LNCaP clone FGC (cell line): ENCODE measurements at regions not wholly inside any gene's neighbourhood (a gene's known extent, or its start where the extent isn't known, plus 50 kb on each side); places are given as distances from the start of the nearest gene placed in this dataset.

ENCODE experiments used
- DNase-seq: peaks from one replicate; pipeline ENCODE4 v3.0.0-alpha.2; 2011; ENCODE audit warnings: low read depth
- H3K4me3 ChIP-seq: 2 replicates; pipeline ENCODE4 v1.5.1; 2011; ENCODE audit warnings: mild to moderate bottlenecking, low read depth, low read length, control low read depth
- CTCF ChIP-seq: IDR thresholded peaks from 2 replicates; pipeline ENCODE4 v1.5.1; 2012; ENCODE audit warnings: mild to moderate bottlenecking; ENCODE audit not compliant: control insufficient read depth, insufficient read depth; ENCODE audit errors: extremely low read depth

- TF ChIP-seq CTCF = no peak
- H3K4me3 ChIP-seq = no peak overlapping the region
- DNase-seq = no peak
Observed at GRCh38 chr4:23533859-23534258, 356.0 kb downstream of the PPARGC1A start.

- TF ChIP-seq CTCF = no peak
- no peak for DNase-seq
- H3K4me3 ChIP-seq = no peak overlapping the region
Observed at GRCh38 chr4:23516716-23517115, 373.1 kb downstream of the PPARGC1A start.

- no peak overlapping the region for H3K4me3 ChIP-seq
- no peak for DNase-seq
- TF ChIP-seq CTCF = no peak
Observed at GRCh38 chr4:23504083-23504482, 385.8 kb downstream of the PPARGC1A start.

- no peak for DNase-seq
- H3K4me3 ChIP-seq = no peak overlapping the region
- no peak for TF ChIP-seq CTCF
Observed at GRCh38 chr4:23500894-23501449, 388.9 kb downstream of the PPARGC1A start.

GRCh38 chr4:23485801-23486200 lies 404.0 kb downstream of the PPARGC1A start:
- DNase-seq = no peak
- no peak for TF ChIP-seq CTCF
- no peak overlapping the region for H3K4me3 ChIP-seq

- TF ChIP-seq CTCF = no peak
- no peak for DNase-seq
- no peak overlapping the region for H3K4me3 ChIP-seq
Observed at GRCh38 chr4:23484689-23485088, 405.2 kb downstream of the PPARGC1A start.

GRCh38 chr4:23483320-23483960 lies 406.4 kb downstream of the PPARGC1A start:
- no peak for DNase-seq
- no peak overlapping the region for H3K4me3 ChIP-seq
- TF ChIP-seq CTCF = no peak
